HG03521 (cell line): ENCODE measurements at regions not wholly inside any gene's neighbourhood (a gene's known extent, or its start where the extent isn't known, plus 50 kb on each side); places are given as distances from the start of the nearest gene placed in this dataset.
"Not testable (repeated sequence)": the region's sequence is repeated elsewhere in the genome, so short reads cannot be mapped to it uniquely, and the experiment has no call there.

Experiments used
- ATAC-seq: cut with Tn5 transposase; IDR thresholded peaks from one replicate; pipeline ENCODE4 v1.9.1; 2021; ENCODE audit warnings: mild to moderate bottlenecking, moderate library complexity; ENCODE audit not compliant: unreplicated experiment

GRCh38 chr4:128690011-128690410 is 119.5 kb upstream of the JADE1 start:
- no peak for ATAC-seq

- no peak for ATAC-seq
Measured at GRCh38 chr4:128688846-128689437, 120.6 kb upstream of the JADE1 start.

GRCh38 chr4:128688033-128688721 is 121.3 kb upstream of the JADE1 start:
- no peak for ATAC-seq

GRCh38 chr4:128686810-128687209 is 122.7 kb upstream of the JADE1 start:
- no peak for ATAC-seq

GRCh38 chr4:128686032-128686465 is 123.5 kb upstream of the JADE1 start:
- ATAC-seq: no peak

GRCh38 chr4:128684016-128684415 is 125.5 kb upstream of the JADE1 start:
- no peak for ATAC-seq

- no peak for ATAC-seq
Measured at GRCh38 chr4:128682942-128683666, 126.4 kb upstream of the JADE1 start.

GRCh38 chr4:128676095-128676494 is 133.4 kb upstream of the JADE1 start:
- ATAC-seq: no peak

GRCh38 chr4:128675083-128675482 is 134.4 kb upstream of the JADE1 start:
- peak; percentile 90 for ATAC-seq

GRCh38 chr4:128673159-128673558 is 136.3 kb upstream of the JADE1 start:
- ATAC-seq: not testable (repeated sequence)

GRCh38 chr4:128672596-128672995 is 136.9 kb upstream of the JADE1 start:
- ATAC-seq: not testable (repeated sequence)

- no peak for ATAC-seq
Measured at GRCh38 chr4:128670513-128670912, 139.0 kb upstream of the JADE1 start.

- ATAC-seq: no peak
Measured at GRCh38 chr4:128668566-128668965, 140.9 kb upstream of the JADE1 start.

- ATAC-seq: no peak
Measured at GRCh38 chr4:128665514-128665913, 144.0 kb upstream of the JADE1 start.

- peak; percentile 65 for ATAC-seq
Measured at GRCh38 chr4:128663325-128663724, 146.2 kb upstream of the JADE1 start.

- no peak for ATAC-seq
Measured at GRCh38 chr4:128661479-128661878, 148.0 kb upstream of the JADE1 start.

GRCh38 chr4:128660361-128661215 is 148.9 kb upstream of the JADE1 start:
- ATAC-seq: no peak

- no peak for ATAC-seq
Measured at GRCh38 chr4:128658214-128658631, 151.3 kb upstream of the JADE1 start.

GRCh38 chr4:128657638-128658037 is 151.9 kb upstream of the JADE1 start:
- no peak for ATAC-seq

- no peak for ATAC-seq
Measured at GRCh38 chr4:128654465-128654864, 155.0 kb upstream of the JADE1 start.
